ENCODE measurements at regions not wholly inside any gene's neighbourhood (a gene's known extent, or its start where the extent isn't known, plus 50 kb on each side); places are given as distances from the start of the nearest gene placed in this dataset.

- H3K9me3 Mint-ChIP-seq = no peaks in the 10 kb centered on the region
- H3K4me1 Mint-ChIP-seq = peaks cover 30% of the 10 kb centered on the region
- POLR2A ChIA-PET = no interaction called here
- TF ChIP-seq NFE2L1 (CRISPR knock-in tag; IDR thresholded peaks at IDR 0.05) = no peak
- TF ChIP-seq ATF3 (CRISPR knock-in tag; conservative IDR thresholded peaks at IDR 0.05) = no peak
- TF ChIP-seq MYBL2 (CRISPR knock-in tag; IDR thresholded peaks at IDR 0.05) = no peak
- TF ChIP-seq CDX4 (CRISPR knock-in tag; IDR thresholded peaks at IDR 0.05; ENCODE audit: borderline replicate concordance) = no peak
- no peak for TF ChIP-seq ZNF263 (CRISPR knock-in tag; IDR thresholded peaks at IDR 0.05; ENCODE audit: low read depth)
- TF ChIP-seq FOXP1 (CRISPR knock-in tag; IDR thresholded peaks at IDR 0.05; ENCODE audit: borderline replicate concordance) = no peak
- TF ChIP-seq CBFB (CRISPR knock-in tag; IDR thresholded peaks at IDR 0.05; ENCODE audit: low read depth) = no peak
- TF ChIP-seq AFF4 (CRISPR knock-in tag; IDR thresholded peaks at IDR 0.05; ENCODE audit: borderline replicate concordance) = no peak
- no peak for TF ChIP-seq JUN (CRISPR knock-in tag; IDR thresholded peaks at IDR 0.05)
- no peak for TF ChIP-seq ELF4 (CRISPR knock-in tag; IDR thresholded peaks at IDR 0.05; ENCODE audit: low read depth)
- no peak for TF ChIP-seq TEAD1 (CRISPR knock-in tag; IDR thresholded peaks at IDR 0.05)
- TF ChIP-seq ESRRA (CRISPR knock-in tag; IDR thresholded peaks at IDR 0.05; ENCODE audit: borderline replicate concordance) = no peak
- TF ChIP-seq E2F5 (CRISPR knock-in tag; IDR thresholded peaks at IDR 0.05) = no peak
- TF ChIP-seq PRRX2 (CRISPR knock-in tag; IDR thresholded peaks at IDR 0.05) = no peak
- TF ChIP-seq CTCF (IDR thresholded peaks at IDR 0.05) = no peak
- no peak for TF ChIP-seq RELA (CRISPR knock-in tag; IDR thresholded peaks at IDR 0.05; ENCODE audit: borderline replicate concordance)
- no peak for TF ChIP-seq TP53 (CRISPR knock-in tag; IDR thresholded peaks at IDR 0.05)
- no peak for TF ChIP-seq ERG (CRISPR knock-in tag; IDR thresholded peaks at IDR 0.05)
- no peak for TF ChIP-seq SMAD4 (CRISPR knock-in tag; IDR thresholded peaks at IDR 0.05)
- no peak for TF ChIP-seq TEAD4 (CRISPR knock-in tag; IDR thresholded peaks at IDR 0.05)
- DNase-seq (ENCODE audit: low spot score) (no peak), ATAC-seq (no peak)
- H3K36me3 Mint-ChIP-seq = no peaks in the 10 kb centered on the region
- CTCF ChIA-PET = interaction anchor here (1.4 kb wide), 1 partner anchor 172 kb away, joined by 4 read pairs; no protein-coding TSS in a partner anchor
- no peak overlapping the region for H3K4me3 Mint-ChIP-seq
- H3K27me3 Mint-ChIP-seq (ENCODE audit: low read depth) = peaks cover 2% of the 10 kb centered on the region; the same call in 1 of the 2 replicates
- no peak overlapping the region for H3K27ac Mint-ChIP-seq
Observed at GRCh38 chr17:79530361-79531105, 80.3 kb downstream of the RBFOX3 start.

Data from WTC11 (cell line).